GF-D8 (cell line): ENCODE measurements at regions not wholly inside any gene's neighbourhood (a gene's known extent, or its start where the extent isn't known, plus 50 kb on each side); places are given as distances from the start of the nearest gene placed in this dataset.
A peak's percentile ranks its signal among the peaks of the same experiment; 100 is the strongest.
"Not testable (repeated sequence)": the region's sequence is repeated elsewhere in the genome, so short reads cannot be mapped to it uniquely, and the experiment has no call there.

Experiments
- DNase-seq: peaks from one replicate; lab custom pipeline; 2025; lab: John Stamatoyannopoulos, UW

DNA sequence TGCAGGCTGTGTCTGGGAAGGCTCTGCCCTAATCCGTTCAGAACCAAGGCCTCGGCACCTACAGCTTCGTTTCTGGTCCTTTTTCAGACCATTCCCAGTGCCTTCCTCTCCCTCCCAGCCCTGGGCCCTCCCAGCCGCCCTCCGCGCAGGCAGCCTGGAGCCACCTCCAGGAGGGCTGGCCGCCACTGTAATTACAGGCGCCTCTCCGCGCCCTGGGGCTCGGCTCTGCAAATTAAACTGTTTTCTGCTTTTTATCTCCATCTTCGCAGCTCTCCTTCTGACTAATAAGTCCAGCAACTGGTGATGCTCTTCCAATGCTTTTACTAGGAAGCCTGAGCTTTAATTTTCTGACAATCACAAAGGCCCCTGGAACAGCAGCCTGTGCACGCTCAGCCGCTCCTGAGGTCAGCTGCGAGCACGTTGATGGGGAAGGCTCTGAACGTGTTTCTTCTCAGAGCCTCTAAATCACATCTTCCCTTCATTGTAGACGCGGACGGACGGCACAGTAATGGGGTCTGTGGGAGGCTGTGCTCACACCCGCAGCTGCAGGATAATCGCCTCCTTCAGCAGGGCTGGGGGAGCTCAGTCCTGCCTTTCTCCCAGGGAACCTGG is 194.6 kb downstream of the DLL1 start:
- no peak for DNase-seq

DNA sequence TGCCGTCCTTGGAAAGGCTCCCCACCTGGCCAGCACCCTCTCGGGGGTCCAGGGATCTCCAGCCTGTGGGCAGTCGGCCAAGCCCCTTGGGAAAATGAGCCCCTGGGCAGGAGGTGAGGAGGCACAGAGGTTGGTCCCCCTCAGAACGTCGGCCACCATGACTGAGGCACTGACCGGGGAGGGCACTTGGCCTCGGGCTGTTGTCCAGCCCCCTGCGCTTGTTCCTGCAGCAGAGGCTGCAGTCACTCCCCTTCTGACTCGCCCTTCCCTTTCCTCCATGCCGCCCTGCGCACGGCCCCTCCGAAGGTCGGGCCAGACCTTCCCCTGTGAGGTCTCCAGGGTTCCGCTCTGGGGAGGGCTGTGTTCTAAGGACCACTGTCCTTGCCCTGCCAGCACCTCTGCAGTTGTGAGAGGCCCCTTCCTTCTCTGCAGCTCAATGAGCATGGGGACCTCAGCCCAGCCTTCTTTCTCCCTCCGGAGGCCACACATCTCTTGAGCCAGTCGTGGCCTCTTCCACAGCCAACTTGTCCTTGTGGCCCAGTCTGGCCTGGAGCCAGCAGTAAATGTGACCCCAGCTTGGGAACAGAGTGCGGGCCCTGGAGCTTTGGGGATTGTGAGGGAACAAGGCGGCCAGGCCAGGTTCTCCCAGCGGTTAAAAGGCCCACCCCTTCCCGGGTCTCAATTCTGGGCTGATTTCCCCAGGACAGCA is 195.5 kb downstream of the DLL1 start:
- DNase-seq: no peak

DNA sequence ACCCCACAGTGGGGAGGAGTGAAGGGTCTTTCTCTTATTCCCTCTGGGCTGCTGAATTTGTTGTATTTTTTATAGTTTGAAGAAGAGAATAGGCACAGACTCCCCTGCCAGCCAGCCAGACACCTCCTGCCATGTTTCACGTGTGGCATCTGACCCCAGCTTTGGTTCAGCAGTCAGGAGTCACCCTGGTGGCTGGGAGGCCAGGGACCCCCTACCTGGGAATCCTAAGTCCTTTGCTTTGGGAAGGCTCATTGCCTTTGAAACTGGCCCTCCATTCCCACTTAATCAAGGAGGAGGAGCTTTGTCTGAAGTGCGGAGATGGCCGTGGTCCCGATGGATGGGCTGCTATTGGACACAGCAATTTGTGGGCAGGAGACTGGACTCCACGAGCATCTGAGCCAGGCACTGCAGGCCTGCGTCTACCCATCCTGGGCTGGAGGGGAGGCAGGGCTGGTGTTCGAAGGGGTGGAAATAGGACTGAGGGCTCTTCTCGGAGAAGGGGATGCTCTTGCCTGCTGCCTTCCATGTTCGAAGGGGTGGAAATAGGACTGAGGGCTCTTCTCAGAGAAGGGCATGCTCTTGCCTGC is 196.1 kb downstream of the DLL1 start:
- DNase-seq: no peak

DNA sequence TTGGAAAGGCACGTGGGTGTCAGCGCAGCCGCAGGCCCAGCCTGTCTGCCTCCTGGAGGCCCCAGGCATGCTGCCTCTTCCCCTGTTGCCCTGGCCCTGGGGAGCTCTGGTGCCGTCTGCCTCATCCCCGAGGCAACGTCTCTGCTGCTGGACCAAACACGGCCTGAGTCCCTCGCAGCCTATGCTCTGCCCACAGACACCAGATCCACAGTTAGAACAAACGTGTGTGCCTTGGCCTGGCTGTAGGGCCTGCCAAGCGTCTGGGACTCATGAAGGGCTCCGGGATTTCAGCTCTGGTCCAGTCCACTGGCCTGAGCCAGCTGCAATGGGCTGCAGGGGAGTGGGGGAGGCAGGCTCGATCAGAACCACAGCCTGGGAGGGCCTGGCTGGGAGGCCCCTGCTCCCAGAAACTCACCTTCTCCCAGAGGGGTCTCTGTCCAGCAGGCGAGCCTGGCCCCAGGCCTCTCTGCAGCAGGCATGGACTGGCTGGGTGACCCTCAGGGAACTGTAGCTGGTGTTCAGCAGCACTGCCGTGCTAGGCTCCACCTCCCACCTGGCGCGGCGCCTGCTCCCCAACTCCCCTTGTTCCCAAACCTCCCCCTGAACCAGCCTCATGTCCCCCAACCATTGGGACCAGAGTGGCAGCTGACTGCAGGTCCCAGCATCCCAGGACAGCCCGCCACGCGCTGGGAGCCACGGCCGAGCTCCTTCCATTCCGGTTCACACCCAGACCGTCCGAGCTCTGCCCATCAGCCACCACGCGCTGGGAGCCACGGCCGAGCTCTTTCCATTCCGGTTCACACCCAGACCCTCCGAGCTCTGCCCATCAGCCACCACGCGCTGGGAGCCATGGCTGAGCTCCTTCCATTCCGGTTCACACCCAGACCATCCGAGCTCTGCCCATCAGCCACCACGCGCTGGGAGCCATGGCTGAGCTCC is 197.0 kb downstream of the DLL1 start:
- no peak for DNase-seq

DNA sequence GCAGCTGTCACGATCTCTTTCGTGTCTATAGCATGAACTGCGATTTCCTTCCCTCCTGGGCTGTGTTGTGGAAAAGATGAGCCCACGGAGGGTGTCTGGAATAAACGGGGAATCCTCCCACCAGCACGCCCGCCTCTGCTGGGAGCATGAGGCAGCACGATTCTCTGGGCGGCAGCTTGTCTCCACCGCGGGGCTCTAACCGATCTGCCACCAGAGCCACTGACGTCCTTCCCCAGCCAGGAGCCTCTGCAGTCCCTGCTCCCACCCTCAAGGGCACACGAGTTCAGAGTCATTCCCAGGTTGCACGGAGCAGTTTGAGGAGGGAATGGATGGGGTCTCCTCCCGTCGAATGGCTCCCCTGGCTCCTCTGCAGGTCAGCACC is 197.6 kb downstream of the DLL1 start:
- DNase-seq: no peak

DNA sequence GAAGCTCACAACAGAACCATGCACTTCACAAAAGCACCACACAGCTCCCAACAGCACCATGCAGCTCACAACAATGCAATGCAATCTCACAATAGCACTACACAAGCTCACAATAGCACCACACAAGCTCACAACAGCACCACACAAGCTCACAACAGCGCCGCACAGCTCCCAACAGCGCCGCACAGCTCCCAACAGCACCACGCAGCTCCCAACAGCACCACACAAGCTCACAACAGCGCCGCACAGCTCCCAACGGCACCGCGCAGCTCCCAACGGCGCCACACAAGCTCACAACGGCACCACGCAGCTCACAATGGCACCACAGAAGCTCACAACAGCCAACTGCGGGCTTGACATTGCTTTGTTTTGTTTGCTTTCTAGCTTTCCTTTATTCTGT is 198.1 kb downstream of the DLL1 start:
- no peak for DNase-seq

DNA sequence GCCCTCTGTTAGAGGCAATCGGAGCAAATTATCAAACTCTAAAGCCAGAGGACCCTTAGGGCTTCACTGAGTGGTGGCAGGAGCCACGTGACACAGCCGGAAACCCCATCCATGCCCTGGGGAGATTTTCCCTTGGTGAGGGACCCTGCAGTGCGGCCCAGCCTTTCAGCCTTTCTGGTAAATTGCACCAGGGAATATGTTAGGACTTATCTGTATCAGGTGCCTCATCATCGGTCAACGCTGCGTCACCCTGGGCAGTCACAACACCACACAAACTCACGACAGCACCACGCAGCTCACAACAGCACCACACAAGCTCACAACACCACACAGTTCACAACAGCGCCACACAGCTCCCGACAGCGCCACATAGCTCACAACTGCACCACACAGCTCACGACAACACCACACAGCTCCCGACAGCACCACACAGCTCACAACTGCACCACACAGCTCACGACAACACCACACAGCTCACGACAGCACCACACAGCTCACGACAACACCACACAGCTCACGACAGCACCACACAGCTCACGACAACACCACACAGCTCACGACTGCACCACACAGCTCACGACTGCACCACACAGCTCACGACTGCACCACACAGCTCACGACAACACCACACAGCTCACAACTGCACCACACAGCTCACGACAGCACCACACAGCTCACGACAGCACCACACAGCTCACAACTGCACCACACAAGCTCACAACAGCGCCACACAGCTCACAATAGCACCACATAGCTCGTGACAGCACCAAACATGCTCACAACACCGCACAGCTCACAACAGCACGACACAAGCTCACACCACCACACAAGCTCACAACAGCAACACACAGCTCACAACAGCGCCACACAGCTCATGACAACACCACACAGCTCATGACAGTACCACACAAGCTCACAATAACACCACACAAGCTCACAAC is 199.0 kb downstream of the DLL1 start:
- DNase-seq: no peak

DNA sequence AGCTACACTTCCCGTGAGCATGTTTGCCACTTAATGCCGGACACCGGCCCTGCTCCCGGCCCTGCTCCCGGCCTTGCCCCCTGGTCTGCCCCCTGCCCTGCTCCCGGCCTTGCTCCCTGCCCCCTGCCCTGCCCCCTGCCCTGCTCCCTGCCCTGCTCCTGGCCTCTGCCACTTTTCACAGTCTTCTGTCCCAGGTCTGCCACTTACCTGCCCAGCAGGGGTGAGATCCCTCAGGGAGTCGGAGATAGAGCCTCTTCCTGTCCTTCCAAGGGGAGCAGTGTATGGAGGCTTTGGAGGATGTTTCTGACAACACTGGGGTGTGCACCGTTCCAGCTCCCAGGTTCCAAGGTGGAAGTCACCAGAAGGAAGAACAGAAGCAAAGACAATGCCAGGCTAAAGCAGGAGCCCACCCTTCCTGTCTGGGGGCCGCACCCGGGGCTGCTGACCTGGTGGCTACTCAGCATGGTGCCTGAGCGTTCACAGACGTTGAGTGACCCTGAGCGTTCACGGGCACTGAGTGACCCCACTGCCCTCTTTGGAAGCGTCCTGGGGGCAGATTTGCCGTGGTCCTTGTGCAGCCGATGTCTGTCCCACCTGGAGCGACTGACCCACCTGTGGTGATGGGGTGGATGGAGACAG is 199.8 kb downstream of the DLL1 start:
- no peak for DNase-seq

DNA sequence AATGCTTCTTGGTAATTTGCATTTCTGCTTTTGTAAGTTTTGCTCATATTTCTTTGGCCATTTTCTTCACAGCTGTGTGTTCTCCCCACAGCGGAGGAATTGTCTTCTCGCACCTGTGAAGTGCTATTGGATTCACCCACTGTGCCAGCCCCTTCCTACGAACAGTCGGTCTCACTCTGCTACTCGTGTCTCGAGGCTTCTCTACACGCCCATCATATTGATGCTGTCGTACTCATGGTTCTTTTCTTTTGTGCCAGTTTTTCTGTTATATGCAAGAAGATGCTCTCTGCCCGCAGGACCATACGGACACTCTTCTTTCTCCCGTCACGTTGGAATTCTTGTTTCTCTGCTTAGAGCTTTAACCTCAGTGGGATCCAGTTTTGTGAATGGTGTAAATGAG is 200.3 kb downstream of the DLL1 start:
- no peak for DNase-seq

DNA sequence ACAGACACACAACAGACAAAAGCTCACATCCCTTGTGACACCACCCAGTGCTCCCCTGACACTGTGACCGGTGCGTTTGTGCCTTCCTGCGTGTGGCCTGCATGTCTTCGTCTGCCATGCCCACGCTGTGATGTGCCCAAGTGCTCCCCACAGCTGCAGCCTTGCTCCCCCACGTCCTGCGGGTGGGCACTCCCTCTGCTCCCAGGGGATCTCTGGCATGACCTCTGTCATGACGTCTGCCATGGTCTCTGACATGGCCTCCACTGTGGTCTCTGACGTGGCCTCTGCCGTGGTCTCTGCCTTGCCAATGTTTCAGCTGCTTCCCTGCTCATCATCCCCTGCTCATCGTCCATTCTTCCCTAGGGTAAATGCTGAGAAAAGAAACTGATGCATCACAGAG is 200.9 kb downstream of the DLL1 start:
- DNase-seq: no peak

DNA sequence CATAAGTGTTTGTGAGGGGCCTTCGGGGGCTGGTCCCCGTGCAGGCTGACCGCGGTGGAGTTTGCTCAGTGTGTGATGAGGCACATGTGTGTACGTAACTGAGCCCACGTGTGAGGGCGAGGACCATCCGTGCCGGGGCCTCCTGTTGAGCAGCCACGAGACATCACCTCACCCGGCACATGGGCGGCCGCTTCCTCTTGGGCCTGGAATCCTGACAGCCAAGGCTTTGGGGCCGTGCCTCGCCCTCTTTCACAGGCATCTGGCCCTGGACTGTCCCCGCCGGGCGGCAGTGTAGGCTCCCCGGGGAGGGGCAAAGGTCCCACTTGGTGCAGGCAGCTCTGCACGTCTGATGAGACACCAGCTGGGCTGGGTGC is 202.3 kb downstream of the DLL1 start:
- no peak for DNase-seq

DNA sequence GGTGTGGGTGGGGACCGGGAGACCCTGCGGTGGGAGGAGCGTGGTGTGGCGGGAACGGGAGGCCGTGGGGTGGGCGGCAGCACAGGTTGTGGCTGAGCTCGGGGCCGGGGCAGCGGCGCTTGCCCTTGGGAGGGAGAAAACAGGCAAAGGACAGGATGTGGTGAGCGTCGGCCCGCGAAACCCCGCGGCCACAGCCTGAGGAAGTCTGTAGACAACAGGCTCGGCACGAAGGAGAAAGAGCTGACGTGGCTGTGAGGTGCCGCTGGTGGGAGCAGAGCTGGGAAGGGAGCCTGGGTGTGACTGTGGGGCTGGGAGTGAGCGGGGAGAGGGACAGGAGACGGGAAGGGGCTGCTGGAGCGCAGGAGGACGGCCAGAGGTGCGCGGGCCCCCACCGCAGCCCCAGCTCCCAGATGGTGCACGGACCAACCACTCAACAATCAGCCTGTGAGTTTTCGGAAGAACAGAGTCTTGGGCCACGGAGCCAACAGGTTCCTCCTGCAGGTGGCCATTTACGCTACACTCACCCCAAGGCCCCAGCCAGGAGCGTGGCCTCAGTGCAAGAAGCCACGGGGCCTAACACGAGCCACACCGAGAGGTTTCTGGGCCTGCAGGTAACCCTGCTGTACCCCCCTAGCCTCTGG is 202.8 kb downstream of the DLL1 start:
- DNase-seq: peak; percentile 42

DNA sequence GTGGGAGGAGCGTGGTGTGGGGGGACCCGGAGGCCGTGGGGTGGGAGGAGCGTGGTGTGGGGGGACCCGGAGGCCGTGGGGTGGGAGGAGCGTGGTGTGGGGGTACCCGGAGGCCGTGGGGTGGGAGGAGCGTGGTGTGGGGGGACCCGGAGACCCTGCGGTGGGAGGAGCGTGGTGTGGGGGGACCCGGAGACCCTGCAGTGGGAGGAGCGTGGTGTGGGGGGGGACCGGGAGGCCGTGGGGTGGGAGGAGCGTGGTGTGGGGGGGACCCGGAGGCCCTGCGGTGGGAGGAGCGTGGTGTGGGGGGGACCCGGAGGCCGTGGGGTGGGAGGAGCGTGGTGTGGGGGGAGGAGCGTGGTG is 203.5 kb downstream of the DLL1 start:
- not testable (repeated sequence) for DNase-seq

DNA sequence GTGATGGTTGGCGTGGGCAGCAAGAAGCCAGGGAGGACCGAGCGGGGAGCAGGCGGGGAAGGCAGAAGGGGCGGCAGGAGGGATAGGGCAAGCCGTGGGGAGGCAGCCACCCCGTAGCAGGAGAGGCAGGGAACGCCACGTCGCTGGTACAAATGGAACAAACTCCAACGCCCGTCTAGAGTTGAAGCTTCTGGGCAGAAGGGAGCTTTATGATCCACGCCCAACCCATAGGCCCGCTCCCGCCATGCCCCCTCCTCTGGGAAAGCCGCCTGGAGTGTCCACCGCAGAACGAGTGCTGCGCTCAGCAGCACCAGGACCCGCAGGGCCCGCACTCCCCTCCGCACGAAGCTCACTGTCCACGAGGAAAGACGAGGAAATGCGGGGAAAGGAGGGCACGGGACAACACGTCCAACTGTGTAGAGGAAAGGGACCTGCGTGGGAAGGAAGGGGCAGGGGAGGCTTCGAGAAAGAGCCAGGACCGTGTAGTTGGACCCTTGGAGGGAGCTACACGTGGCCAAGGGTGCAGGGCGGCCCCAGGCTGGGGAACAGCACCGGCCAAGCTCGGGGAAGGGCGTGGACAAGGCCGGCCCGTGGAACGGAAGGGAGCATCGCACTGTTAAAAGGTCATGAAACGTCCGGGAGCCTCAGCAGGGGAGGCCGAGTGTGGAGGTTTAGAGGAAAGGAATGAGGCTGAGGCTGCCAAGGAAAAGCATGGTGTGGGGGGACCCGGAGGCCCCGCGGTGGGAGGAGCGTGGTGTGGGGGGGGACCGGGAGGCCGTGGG is 204.0 kb downstream of the DLL1 start:
- no peak for DNase-seq

DNA sequence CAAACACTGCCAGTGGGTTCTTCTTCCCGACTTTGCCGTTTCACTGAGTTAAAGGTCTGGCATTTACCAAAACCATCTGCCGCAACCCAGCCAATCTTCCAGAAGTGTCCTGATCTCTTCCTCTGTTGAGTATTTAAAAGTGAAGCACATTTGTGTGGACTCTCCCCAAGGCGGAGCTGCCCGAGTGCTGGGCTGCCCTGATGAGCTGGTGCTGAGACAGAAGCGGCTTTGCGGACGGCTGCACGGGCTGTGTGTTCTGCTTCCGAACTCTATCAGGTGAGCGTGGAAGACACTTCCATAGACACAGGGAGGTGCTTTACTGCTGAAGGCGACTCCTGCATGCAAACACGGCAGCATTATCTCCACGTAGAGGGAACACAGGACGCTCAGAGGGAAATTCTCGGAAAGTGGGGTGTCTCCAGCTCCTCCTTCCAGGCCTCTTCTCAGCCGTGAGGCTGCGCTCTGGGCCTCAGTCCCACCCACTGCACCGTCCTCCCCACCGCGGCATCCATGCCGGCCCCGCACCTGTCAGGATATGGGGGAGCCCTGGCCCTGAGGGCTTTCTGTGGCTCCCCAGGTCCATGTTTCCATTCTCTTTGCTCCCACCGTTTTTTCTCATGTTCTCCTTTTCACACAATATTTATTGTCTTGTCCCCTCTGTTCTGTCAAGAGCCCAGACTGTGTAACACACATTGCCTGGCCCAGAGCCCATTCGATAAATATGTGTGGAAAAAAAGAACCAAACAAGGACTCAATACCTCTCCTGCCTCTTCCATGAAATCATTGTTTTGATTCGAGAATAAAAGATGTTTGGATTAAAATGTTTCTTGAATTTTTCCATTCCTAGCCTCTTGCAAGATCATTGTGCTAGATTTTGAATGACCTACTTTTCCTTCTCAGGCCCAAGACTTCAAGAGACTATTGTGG is 205.1 kb downstream of the DLL1 start:
- DNase-seq: no peak

DNA sequence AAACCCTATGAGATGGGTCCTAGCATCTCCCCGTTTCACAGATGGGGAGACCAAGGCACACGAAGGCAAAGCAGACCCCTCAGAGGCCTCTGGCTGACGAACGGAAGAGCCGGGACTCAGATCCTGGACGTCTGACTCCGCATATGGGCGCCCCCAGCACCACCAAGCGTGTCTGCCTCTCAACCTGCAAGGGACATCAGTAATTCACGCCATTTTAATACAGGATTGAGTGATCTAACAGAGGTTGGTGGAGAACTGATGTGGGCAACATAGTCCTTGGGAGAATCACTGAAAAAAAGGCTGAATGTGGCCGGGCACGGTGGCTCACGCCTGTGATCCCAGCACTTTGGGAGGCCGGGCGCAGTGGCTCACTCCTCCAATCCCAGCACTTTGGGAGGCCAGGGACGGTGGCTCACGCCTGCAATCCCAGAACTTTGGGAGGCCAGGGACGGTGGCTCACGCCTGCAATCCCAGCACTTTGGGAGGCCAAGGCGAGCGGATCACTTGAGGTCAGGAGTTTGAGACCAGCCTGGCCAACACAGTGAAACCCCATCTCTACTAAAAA is 206.6 kb downstream of the DLL1 start:
- no peak for DNase-seq

DNA sequence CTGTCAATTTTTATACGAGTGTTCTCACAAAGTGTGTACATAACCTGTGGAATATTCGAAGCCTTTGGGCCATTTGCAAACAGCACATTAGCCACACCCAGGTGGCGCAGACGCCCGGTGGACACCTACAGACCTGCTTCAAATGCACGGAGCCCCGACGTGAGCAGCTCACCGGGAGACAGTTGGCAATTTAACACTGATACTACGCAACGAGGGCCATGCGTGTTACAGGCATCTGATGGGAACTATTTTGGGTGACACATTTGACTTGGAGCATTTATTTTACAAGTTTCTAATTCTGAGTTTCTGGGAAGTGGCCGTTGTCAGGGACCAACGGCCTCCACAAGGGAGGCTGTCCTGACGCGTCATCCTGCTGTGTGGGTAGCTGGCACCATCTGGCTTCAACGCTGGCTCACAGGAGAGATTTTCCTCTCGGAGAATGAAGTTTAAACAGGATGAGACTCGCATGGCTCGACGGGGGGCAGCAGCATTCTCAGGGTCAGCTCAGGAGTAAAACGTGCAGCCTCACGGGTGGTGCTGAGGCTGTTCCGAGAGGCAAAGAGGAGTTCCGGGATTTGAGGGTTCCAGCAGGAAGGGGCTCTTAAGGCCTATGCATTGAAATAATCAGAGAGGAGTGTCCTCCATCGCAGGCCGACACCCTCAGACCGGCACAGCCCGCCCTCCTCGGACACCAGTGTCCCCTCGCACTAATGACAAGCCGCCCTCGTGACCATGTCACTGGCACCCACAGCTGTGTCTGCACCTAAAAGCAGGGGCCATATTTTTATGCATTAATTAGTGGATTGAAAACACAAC is 207.4 kb downstream of the DLL1 start:
- DNase-seq: no peak
